Thoracic aorta (tissue), 2 donors: ENCODE measurements at regions not wholly inside any gene's neighbourhood (a gene's known extent, or its start where the extent isn't known, plus 50 kb on each side); places are given as distances from the start of the nearest gene placed in this dataset.

ENCODE experiments used
- ATAC-seq: fragments of 150-250 bp; one replicate; pipeline ENCODE4 v1.8.0; 2017; ENCODE audit warnings: low read depth; ENCODE audit not compliant: insufficient number of reproducible peaks, low FRiP score
- DNase-seq: peaks from one replicate; pipeline ENCODE4 v3.0.0-alpha.2; 2020; ENCODE audit warnings: low spot score
- H3K27ac ChIP-seq, 2 donors: fragments of 200-600 bp; sonication (generic); 1 replicate in 1 of 2; 2 replicates in 1 of 2; pipeline ENCODE4 v1.5.1; 2016; ENCODE audit warnings: mild to moderate bottlenecking in 2 of 2, moderate library complexity in 2 of 2
- H3K27me3 ChIP-seq: fragments of 200-600 bp; sonication (generic); replicated peaks from 2 replicates; pipeline ENCODE4 v1.6.0; 2016; ENCODE audit warnings: mild to moderate bottlenecking; ENCODE audit not compliant: insufficient read depth
- H3K36me3 ChIP-seq: fragments of 200-600 bp; sonication (generic); one replicate; pipeline ENCODE4 v1.5.1; 2016
- H3K4me1 ChIP-seq, 2 donors: fragments of 200-600 bp; sonication (generic); 1 replicate in 1 of 2; 2 replicates in 1 of 2; pipeline versions ENCODE4 v1.5.1 to v1.6.0; 2016; ENCODE audit warnings: low read depth in 2 of 2, mild to moderate bottlenecking in 1 of 2; ENCODE audit not compliant: control insufficient read depth in 1 of 2
- H3K4me3 ChIP-seq: fragments of 200-600 bp; sonication (generic); 2 replicates; pipeline ENCODE4 v1.5.1; 2016; ENCODE audit warnings: mild to moderate bottlenecking
- H3K9me3 ChIP-seq: fragments of 200-600 bp; sonication (generic); 2 replicates; pipeline ENCODE4 v1.5.1; 2016
- CTCF ChIP-seq: fragments of 200-600 bp; sonication (generic); IDR thresholded peaks from one replicate; pipeline ENCODE4 v1.5.1; 2019; ENCODE audit warnings: antibody characterized with exemption

- DNase-seq: no peak
- no peaks in the 10 kb centered on the region for H3K9me3 ChIP-seq
- TF ChIP-seq CTCF: no peak
- ATAC-seq: no peak
- no peak overlapping the region for H3K4me3 ChIP-seq
- no peaks in the 10 kb centered on the region for H3K27me3 ChIP-seq
- H3K36me3 ChIP-seq: no peaks in the 10 kb centered on the region
- H3K4me1 ChIP-seq: no peaks in the 10 kb centered on the region
- H3K27ac ChIP-seq: no peak overlapping the region
Measured at GRCh38 chr17:34067011-34067410, 188.1 kb upstream of the CCL2 start.

DNA sequence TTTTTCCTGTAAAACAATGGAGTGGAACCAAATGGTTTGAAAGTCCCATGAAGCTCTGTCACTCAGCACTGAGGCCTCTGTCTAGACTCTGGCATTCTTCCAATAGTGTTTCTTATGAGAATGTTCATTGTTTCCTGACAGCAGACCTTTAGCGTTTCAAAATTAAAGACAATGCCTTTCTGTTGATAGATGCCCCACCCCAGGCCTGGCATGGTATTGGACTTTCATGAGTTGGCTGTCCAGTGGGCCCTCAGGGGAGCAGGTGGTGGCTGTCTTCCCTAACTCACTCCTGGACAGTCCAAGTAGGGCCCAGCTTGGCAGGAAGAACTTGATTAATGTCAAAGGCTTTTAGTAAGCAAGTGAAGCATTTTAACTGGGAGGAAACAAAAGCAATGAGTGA, 186.5 kb upstream of the CCL2 start:
- no peak for TF ChIP-seq CTCF
- Histone ChIP-seq H3K9me3 (no peaks in the 10 kb centered on the region), H3K4me1 (no peaks in the 10 kb centered on the region), H3K27me3 (no peaks in the 10 kb centered on the region), H3K36me3 (no peaks in the 10 kb centered on the region), H3K4me3 (no peak overlapping the region), H3K27ac (no peak overlapping the region)
- no peak for DNase-seq
- no peak for ATAC-seq

DNA sequence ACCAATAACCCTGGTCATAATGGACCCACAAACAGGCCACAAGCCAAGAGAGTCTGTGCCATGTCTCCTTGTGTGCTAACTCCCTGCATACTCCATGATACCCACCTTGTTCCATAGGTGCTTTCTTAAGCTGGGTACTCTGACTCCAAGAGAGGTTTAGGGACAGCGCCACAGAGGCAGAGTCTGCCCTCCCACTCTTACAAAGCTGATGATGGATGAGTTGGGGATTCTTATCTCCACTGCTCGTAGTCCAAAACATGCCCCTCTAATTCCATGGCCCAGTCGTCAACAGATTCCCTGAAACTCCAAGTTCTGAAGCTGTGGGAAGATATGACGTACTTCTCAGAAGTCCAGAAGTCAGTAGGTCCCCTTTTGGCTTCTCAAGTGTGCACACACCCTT, 184.4 kb upstream of the CCL2 start:
- H3K9me3 ChIP-seq: no peaks in the 10 kb centered on the region
- TF ChIP-seq CTCF: no peak
- H3K27me3 ChIP-seq: no peaks in the 10 kb centered on the region
- H3K4me1 ChIP-seq: no peaks in the 10 kb centered on the region
- H3K4me3 ChIP-seq: no peak overlapping the region
- DNase-seq (no peak), ATAC-seq (no peak)
- H3K27ac ChIP-seq: no peak overlapping the region
- H3K36me3 ChIP-seq: no peaks in the 10 kb centered on the region

- H3K36me3 ChIP-seq: no peaks in the 10 kb centered on the region
- no peak overlapping the region for H3K4me3 ChIP-seq
- H3K9me3 ChIP-seq: no peaks in the 10 kb centered on the region
- no peaks in the 10 kb centered on the region for H3K4me1 ChIP-seq
- H3K27ac ChIP-seq: no peak overlapping the region
- TF ChIP-seq CTCF: no peak
- H3K27me3 ChIP-seq: no peaks in the 10 kb centered on the region
- no peak for DNase-seq
- no peak for ATAC-seq
Measured at GRCh38 chr17:34071886-34072420, 183.1 kb upstream of the CCL2 start.

DNA sequence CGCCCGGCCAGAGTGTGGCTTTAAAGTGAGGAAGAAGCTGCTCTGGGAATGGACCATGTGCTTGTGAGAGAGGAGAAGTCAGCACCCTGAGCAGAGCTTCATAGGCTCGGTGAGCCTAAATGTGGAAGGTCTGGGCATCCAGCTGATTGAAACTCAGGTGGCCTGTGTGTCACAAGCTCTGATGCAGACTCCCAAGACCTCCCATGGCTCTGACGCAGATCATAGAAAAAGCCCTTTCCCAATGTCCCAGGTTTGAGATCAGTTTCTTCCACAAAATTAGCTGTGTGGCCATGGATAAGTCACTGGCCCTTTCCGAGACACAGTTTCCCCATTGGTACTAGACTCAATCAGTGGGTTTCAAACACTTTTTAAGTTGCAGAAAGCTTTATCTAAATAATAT, 180.0 kb upstream of the CCL2 start:
- TF ChIP-seq CTCF: no peak

More for the DNA sequence above, 180.0 kb upstream of the CCL2 start:
- Histone ChIP-seq H3K4me1 (no peaks in the 10 kb centered on the region), H3K27me3 (no peaks in the 10 kb centered on the region), H3K9me3 (no peaks in the 10 kb centered on the region), H3K36me3 (no peaks in the 10 kb centered on the region), H3K27ac (no peak overlapping the region), H3K4me3 (no peak overlapping the region)
- DNase-seq (no peak), ATAC-seq (no peak)
